Progenitor cell of endocrine pancreas (in vitro differentiated cells): ENCODE measurements at regions not wholly inside any gene's neighbourhood (a gene's known extent, or its start where the extent isn't known, plus 50 kb on each side); places are given as distances from the start of the nearest gene placed in this dataset.
A peak's percentile ranks its signal among the peaks of the same experiment; 100 is the strongest.
"Not testable (repeated sequence)": the region's sequence is repeated elsewhere in the genome, so short reads cannot be mapped to it uniquely, and the experiment has no call there.

Source experiments
- DNase-seq: peaks from one replicate; pipeline ENCODE4 v3.0.0; 2021; ENCODE audit warnings: low spot score; ENCODE audit not compliant: unreplicated experiment
- H3K27ac Mint-ChIP-seq: 2 replicates; pipeline ENCODE4 v1.8.0; 2021; ENCODE audit warnings: mild to moderate bottlenecking, moderate library complexity, mixed read lengths
- H3K27me3 Mint-ChIP-seq: 2 replicates; pipeline ENCODE4 v1.8.0; 2021; ENCODE audit warnings: mixed read lengths
- H3K36me3 Mint-ChIP-seq: 2 replicates; pipeline ENCODE4 v1.8.0; 2022; ENCODE audit warnings: mixed read lengths; ENCODE audit not compliant: insufficient read depth
- H3K4me1 Mint-ChIP-seq: 2 replicates; pipeline ENCODE4 v1.8.0; 2021; ENCODE audit warnings: low read depth, mixed read lengths
- H3K4me3 Mint-ChIP-seq: 2 replicates; pipeline ENCODE4 v1.8.0; 2021; ENCODE audit warnings: low read depth, mild to moderate bottlenecking, moderate library complexity, mixed read lengths
- H3K9me3 Mint-ChIP-seq: 2 replicates; pipeline ENCODE4 v1.8.0; 2021; ENCODE audit warnings: low read depth, mixed read lengths
- TF ChIP-seq, protein P1 (sequence below): fragments of 200-600 bp; sonication (generic); IDR thresholded peaks from one replicate; pipeline ENCODE4 v1.5.0; 2021; ENCODE audit warnings: antibody characterized with exemption, mild to moderate bottlenecking; ENCODE audit not compliant: unreplicated experiment

- Mint-ChIP-seq H3K4me1 (no peaks in the 10 kb centered on the region), H3K9me3 (no peaks in the 10 kb centered on the region), H3K27me3 (peaks cover 3% of the 10 kb centered on the region), H3K36me3 (no peaks in the 10 kb centered on the region), H3K27ac (no peak overlapping the region), H3K4me3 (no peak overlapping the region)
- peak; percentile 77 for DNase-seq
- TF ChIP-seq, protein P1, sequence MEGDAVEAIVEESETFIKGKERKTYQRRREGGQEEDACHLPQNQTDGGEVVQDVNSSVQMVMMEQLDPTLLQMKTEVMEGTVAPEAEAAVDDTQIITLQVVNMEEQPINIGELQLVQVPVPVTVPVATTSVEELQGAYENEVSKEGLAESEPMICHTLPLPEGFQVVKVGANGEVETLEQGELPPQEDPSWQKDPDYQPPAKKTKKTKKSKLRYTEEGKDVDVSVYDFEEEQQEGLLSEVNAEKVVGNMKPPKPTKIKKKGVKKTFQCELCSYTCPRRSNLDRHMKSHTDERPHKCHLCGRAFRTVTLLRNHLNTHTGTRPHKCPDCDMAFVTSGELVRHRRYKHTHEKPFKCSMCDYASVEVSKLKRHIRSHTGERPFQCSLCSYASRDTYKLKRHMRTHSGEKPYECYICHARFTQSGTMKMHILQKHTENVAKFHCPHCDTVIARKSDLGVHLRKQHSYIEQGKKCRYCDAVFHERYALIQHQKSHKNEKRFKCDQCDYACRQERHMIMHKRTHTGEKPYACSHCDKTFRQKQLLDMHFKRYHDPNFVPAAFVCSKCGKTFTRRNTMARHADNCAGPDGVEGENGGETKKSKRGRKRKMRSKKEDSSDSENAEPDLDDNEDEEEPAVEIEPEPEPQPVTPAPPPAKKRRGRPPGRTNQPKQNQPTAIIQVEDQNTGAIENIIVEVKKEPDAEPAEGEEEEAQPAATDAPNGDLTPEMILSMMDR, result peak; percentile 90
Measured at GRCh38 chr7:82572195-82572880, 128.8 kb upstream of the CACNA2D1 start.

- not testable (repeated sequence) for H3K4me3 Mint-ChIP-seq, DNase-seq, H3K27ac Mint-ChIP-seq, H3K4me1 Mint-ChIP-seq, H3K36me3 Mint-ChIP-seq, H3K9me3 Mint-ChIP-seq, H3K27me3 Mint-ChIP-seq
Measured at GRCh38 chr7:82571047-82571446, 127.5 kb upstream of the CACNA2D1 start.

DNA sequence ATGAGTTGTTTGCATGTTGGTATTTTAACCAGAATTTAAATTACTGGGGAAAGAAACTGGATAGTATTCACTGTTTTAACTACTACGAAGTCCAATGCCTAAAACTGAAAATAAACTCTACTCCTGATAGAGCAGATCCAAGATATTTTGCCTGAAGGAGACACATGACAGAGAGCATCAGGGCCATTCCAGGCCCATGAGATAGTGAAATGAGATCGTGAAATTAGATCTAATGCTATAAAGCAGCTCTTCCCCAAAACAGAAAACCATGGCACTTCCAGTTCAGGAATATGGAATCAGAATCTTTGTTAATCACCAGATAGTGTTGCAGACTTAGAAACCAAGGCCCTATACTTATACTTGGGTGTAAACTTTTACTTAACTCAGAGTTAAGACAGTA, 124.3 kb upstream of the CACNA2D1 start:
- no peak for DNase-seq
- H3K9me3 Mint-ChIP-seq, result no peaks in the 10 kb centered on the region
- H3K4me1 Mint-ChIP-seq, result peaks cover 1% of the 10 kb centered on the region
- H3K27ac Mint-ChIP-seq, result no peak overlapping the region
- H3K4me3 Mint-ChIP-seq, result no peak overlapping the region
- TF ChIP-seq, protein P1, result no peak
- H3K27me3 Mint-ChIP-seq, result peaks cover 3% of the 10 kb centered on the region
- H3K36me3 Mint-ChIP-seq, result no peaks in the 10 kb centered on the region

DNA sequence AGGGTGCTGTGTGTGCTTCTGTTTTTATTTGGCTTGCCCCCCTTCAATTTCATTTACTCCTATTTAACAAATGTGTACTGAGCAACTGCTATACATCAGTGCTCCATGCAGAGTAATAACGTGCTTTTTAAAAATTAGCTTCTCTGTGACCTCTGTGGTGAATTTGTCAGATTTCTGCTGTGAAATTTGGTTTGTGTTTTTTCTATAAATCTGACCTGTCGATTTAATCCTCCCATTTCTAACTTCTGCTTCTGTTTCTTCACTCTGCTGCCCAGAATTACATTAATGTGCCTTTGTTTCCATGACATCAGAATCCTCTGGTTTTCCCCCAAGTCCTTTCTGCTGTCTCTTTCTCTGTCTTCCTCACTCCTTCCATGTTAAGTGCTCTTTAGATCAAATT, 123.8 kb upstream of the CACNA2D1 start:
- Mint-ChIP-seq H3K36me3 (no peaks in the 10 kb centered on the region), H3K4me3 (no peak overlapping the region), H3K4me1 (peaks cover 2% of the 10 kb centered on the region), H3K27me3 (peaks cover 3% of the 10 kb centered on the region), H3K27ac (no peak overlapping the region), H3K9me3 (no peaks in the 10 kb centered on the region)
- no peak for DNase-seq
- TF ChIP-seq, protein P1, result no peak

GRCh38 chr7:82566752-82567151, 123.2 kb upstream of the CACNA2D1 start:
- H3K9me3 Mint-ChIP-seq, result no peaks in the 10 kb centered on the region
- H3K27me3 Mint-ChIP-seq, result peaks cover 3% of the 10 kb centered on the region
- no peak overlapping the region for H3K4me3 Mint-ChIP-seq
- no peak overlapping the region for H3K27ac Mint-ChIP-seq
- TF ChIP-seq, protein P1, result no peak
- H3K4me1 Mint-ChIP-seq, result peaks cover 2% of the 10 kb centered on the region
- DNase-seq, result no peak
- H3K36me3 Mint-ChIP-seq, result no peaks in the 10 kb centered on the region

DNA sequence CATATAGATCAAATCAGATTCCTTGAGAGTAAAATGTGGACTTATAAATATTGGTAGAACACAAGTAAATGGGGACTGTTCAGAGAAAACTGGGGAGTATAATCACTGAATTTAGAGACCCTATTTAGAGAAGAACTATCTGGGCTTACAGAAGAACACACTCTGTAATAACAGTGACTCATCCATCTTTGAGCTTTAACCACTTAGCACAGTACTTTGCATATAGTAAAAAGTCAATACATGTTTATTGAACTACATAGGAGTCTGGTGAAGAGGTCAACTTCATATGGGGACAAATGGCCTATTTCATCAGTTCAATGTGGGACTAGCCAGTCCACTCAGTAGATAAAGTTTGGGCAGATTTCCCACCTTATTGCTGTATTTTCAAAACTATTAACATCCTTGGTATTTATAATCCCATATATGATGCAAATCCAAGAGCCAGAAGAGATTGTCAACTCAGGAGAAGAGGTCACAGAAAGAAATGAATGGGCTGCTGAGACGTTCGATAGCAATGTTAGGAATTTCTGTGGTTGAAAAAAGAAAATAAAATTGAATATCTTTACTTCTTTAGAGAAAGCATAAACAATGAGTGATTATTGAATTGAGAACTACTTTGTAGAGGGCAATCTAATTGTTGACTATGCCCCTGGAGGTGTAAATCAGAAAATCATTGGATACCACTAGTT, 119.3 kb upstream of the CACNA2D1 start:
- H3K27me3 Mint-ChIP-seq, result peaks cover 3% of the 10 kb centered on the region
- H3K36me3 Mint-ChIP-seq, result no peaks in the 10 kb centered on the region
- peaks cover 8% of the 10 kb centered on the region for H3K4me1 Mint-ChIP-seq
- H3K4me3 Mint-ChIP-seq, result no peak overlapping the region
- TF ChIP-seq, protein P1, result no peak
- DNase-seq, result no peak
- no peak overlapping the region for H3K27ac Mint-ChIP-seq
- H3K9me3 Mint-ChIP-seq, result no peaks in the 10 kb centered on the region
